Endodermal cell (in vitro differentiated cells): ENCODE measurements at regions not wholly inside any gene's neighbourhood (a gene's known extent, or its start where the extent isn't known, plus 50 kb on each side); places are given as distances from the start of the nearest gene placed in this dataset.
A peak's percentile ranks its signal among the peaks of the same experiment; 100 is the strongest.

Experiments
- DNase-seq: peaks from one replicate; pipeline ENCODE4 v3.0.0-alpha.2; 2017
- H3K27ac ChIP-seq: 2 replicates; pipeline ENCODE4 v1.5.1; 2013; ENCODE audit warnings: mild to moderate bottlenecking, low read depth, low read length, moderate library complexity
- H3K27me3 ChIP-seq: 2 replicates; pipeline ENCODE4 v1.6.1; 2013; ENCODE audit warnings: mild to moderate bottlenecking, low read length, moderate library complexity; ENCODE audit not compliant: insufficient read depth, control insufficient read depth, poor library complexity, severe bottlenecking
- H3K36me3 ChIP-seq: 2 replicates; pipeline ENCODE4 v1.7.0; 2013; ENCODE audit warnings: mild to moderate bottlenecking, low read length, moderate library complexity; ENCODE audit not compliant: control insufficient read depth, insufficient read depth
- H3K4me1 ChIP-seq: one replicate; pipeline ENCODE4 v1.7.0; 2013; ENCODE audit warnings: low read length; ENCODE audit not compliant: control insufficient read depth, insufficient read depth
- H3K4me3 ChIP-seq: 2 replicates; pipeline ENCODE4 v1.5.1; 2013; ENCODE audit warnings: mild to moderate bottlenecking, low read length, moderate library complexity
- H3K9ac ChIP-seq: 2 replicates; pipeline ENCODE4 v1.6.1; 2013; ENCODE audit warnings: mild to moderate bottlenecking, low read length, moderate library complexity; ENCODE audit not compliant: poor library complexity, severe bottlenecking; ENCODE audit errors: extremely low read depth
- H3K9me3 ChIP-seq: 2 replicates; pipeline ENCODE4 v1.6.1; 2013; ENCODE audit warnings: mild to moderate bottlenecking, low read length, moderate library complexity; ENCODE audit not compliant: control insufficient read depth
- H3K27ac Mint-ChIP-seq: 2 replicates; pipeline ENCODE4 v1.8.0; 2020; ENCODE audit warnings: mixed read lengths
- H3K27me3 Mint-ChIP-seq: 2 replicates; pipeline ENCODE4 v1.8.0; 2021; ENCODE audit warnings: mild to moderate bottlenecking, mixed read lengths; ENCODE audit not compliant: insufficient read depth
- H3K36me3 Mint-ChIP-seq: 2 replicates; pipeline ENCODE4 v1.8.0; 2020; ENCODE audit warnings: low read depth, mixed read lengths
- H3K4me1 Mint-ChIP-seq: 2 replicates; pipeline ENCODE4 v1.8.0; 2020; ENCODE audit warnings: mixed read lengths
- H3K4me3 Mint-ChIP-seq: 2 replicates; pipeline ENCODE4 v1.8.0; 2020; ENCODE audit warnings: mild to moderate bottlenecking, moderate library complexity, mixed read lengths
- H3K9me3 Mint-ChIP-seq: 2 replicates; pipeline ENCODE4 v1.8.0; 2020; ENCODE audit warnings: mild to moderate bottlenecking, mixed read lengths
- CTCF ChIP-seq: fragments of 200-600 bp; sonication (generic); conservative IDR thresholded peaks from 2 replicates; pipeline ENCODE4 v1.5.0; 2021; ENCODE audit warnings: antibody characterized with exemption, mild to moderate bottlenecking
- WGBS, 2 experiments: methylation state at CpG; one replicate each; pipeline versions ENCODE4 v1.1.5 to v1.1.7; 2013; ENCODE audit warnings: missing lambda C conversion rate in 2 of 2, mixed read lengths in 1 of 2; ENCODE audit not compliant: insufficient coverage in 1 of 2, insufficient read length in 1 of 2; 5-methylcytosine and 5-hydroxymethylcytosine counted together

GRCh38 chr3:171960159-171960558 is 79.2 kb upstream of the FNDC3B start:
- 90 to 94% methylated on average over 3 to 4 of the region's 4 CpGs for WGBS, 2 experiments
- Histone ChIP-seq H3K27me3 (no peaks in the 10 kb centered on the region), H3K27ac (peak overlapping the region; percentile 85), H3K4me1 (peaks cover 5% of the 10 kb centered on the region), H3K9ac (no peak overlapping the region), H3K4me3 (no peak overlapping the region), H3K9me3 (no peaks in the 10 kb centered on the region), H3K36me3 (no peaks in the 10 kb centered on the region)
- no peak overlapping the region for H3K4me3 Mint-ChIP-seq
- no peaks in the 10 kb centered on the region for H3K9me3 Mint-ChIP-seq
- no peaks in the 10 kb centered on the region for H3K27me3 Mint-ChIP-seq
- DNase-seq = no peak
- no peak overlapping the region for H3K27ac Mint-ChIP-seq
- H3K36me3 Mint-ChIP-seq = no peaks in the 10 kb centered on the region
- peaks cover 18% of the 10 kb centered on the region for H3K4me1 Mint-ChIP-seq
- no peak for TF ChIP-seq CTCF

GRCh38 chr3:171962137-171962720 is 77.1 kb upstream of the FNDC3B start:
- peaks cover 25% of the 10 kb centered on the region for H3K4me1 Mint-ChIP-seq
- H3K27me3 Mint-ChIP-seq = no peaks in the 10 kb centered on the region
- H3K9ac ChIP-seq = no peak overlapping the region
- H3K9me3 ChIP-seq = no peaks in the 10 kb centered on the region
- no peak overlapping the region for H3K4me3 Mint-ChIP-seq
- H3K9me3 Mint-ChIP-seq = no peaks in the 10 kb centered on the region
- peaks cover 5% of the 10 kb centered on the region for H3K4me1 ChIP-seq
- H3K27ac ChIP-seq = no peak overlapping the region
- no peak overlapping the region for H3K27ac Mint-ChIP-seq
- no peak for DNase-seq
- no peaks in the 10 kb centered on the region for H3K27me3 ChIP-seq
- no peak for TF ChIP-seq CTCF
- no peak overlapping the region for H3K4me3 ChIP-seq
- 93 to 97% methylated on average over 5 to 7 of the region's 7 CpGs for WGBS, 2 experiments
- no peaks in the 10 kb centered on the region for H3K36me3 ChIP-seq
- no peaks in the 10 kb centered on the region for H3K36me3 Mint-ChIP-seq

- 93 to 94% methylated on average over 2 to 3 of the region's 3 CpGs for WGBS, 2 experiments
- H3K27me3 ChIP-seq = no peaks in the 10 kb centered on the region
- no peaks in the 10 kb centered on the region for H3K9me3 ChIP-seq
- H3K36me3 ChIP-seq = no peaks in the 10 kb centered on the region
- H3K4me1 ChIP-seq = peaks cover 5% of the 10 kb centered on the region
- H3K27ac Mint-ChIP-seq = no peak overlapping the region
- H3K4me3 ChIP-seq = no peak overlapping the region
- H3K4me1 Mint-ChIP-seq = peaks cover 24% of the 10 kb centered on the region
- no peak overlapping the region for H3K9ac ChIP-seq
- DNase-seq = no peak
- no peak overlapping the region for H3K4me3 Mint-ChIP-seq
- TF ChIP-seq CTCF = no peak
- H3K27ac ChIP-seq = no peak overlapping the region
- no peaks in the 10 kb centered on the region for H3K9me3 Mint-ChIP-seq
- H3K27me3 Mint-ChIP-seq = no peaks in the 10 kb centered on the region
- H3K36me3 Mint-ChIP-seq = no peaks in the 10 kb centered on the region
Measured at GRCh38 chr3:171963546-171963945, 75.8 kb upstream of the FNDC3B start.
